GM21723 (cell line): ENCODE measurements at regions not wholly inside any gene's neighbourhood (a gene's known extent, or its start where the extent isn't known, plus 50 kb on each side); places are given as distances from the start of the nearest gene placed in this dataset.
"Not testable (repeated sequence)": the region's sequence is repeated elsewhere in the genome, so short reads cannot be mapped to it uniquely, and the experiment has no call there.

Experiments used
- ATAC-seq: cut with Tn5 transposase; IDR thresholded peaks from one replicate; pipeline ENCODE4 v1.9.1; 2021; ENCODE audit warnings: mild to moderate bottlenecking, moderate library complexity; ENCODE audit not compliant: unreplicated experiment

- ATAC-seq = not testable (repeated sequence)
Measured at GRCh38 chr6:144572541-144572940, 287.4 kb downstream of the UTRN start.

DNA sequence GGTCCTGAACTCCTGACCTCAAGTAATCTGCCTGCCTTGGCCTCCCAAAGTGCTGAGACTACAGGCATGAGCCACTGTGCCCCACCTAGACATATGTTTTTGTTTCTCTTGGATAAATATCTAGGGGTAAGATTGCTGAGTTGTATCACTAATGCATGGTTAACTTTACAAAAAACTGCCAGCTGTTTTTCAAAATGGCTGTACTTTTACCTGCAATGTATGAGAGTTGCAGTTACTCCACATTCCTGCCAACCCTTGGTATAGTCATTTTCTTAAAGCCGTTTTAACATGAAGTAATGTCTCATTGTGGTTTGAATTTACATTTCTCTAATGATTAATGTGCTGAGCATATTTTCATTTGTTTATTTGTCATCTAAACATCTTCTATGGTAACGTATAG is 289.7 kb downstream of the UTRN start:
- ATAC-seq = no peak

GRCh38 chr6:144575327-144575726 is 290.2 kb downstream of the UTRN start:
- no peak for ATAC-seq

GRCh38 chr6:144576871-144577270 is 291.7 kb downstream of the UTRN start:
- no peak for ATAC-seq

GRCh38 chr6:144578385-144579350 is 293.5 kb downstream of the UTRN start:
- ATAC-seq = no peak

DNA sequence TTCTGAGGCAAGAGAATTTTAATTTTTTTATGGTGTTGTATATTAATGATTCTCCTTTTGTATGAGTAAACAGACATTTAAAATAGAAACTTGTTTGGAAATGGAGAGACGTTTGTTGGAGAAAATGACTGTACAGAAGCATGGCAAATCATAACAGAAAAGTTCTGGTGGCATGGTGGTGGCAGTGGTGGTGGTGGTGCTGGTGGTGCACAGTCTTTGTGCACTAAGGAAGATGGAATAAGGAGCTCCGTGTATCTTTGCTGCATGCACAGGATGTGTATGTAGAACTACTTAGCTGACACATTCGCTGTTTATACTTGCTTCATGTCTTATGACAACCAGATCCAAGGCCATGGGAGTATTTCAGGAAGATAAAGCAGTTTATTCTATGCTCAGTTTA is 294.9 kb downstream of the UTRN start:
- no peak for ATAC-seq

- no peak for ATAC-seq
Measured at GRCh38 chr6:144580771-144581170, 295.6 kb downstream of the UTRN start.

DNA sequence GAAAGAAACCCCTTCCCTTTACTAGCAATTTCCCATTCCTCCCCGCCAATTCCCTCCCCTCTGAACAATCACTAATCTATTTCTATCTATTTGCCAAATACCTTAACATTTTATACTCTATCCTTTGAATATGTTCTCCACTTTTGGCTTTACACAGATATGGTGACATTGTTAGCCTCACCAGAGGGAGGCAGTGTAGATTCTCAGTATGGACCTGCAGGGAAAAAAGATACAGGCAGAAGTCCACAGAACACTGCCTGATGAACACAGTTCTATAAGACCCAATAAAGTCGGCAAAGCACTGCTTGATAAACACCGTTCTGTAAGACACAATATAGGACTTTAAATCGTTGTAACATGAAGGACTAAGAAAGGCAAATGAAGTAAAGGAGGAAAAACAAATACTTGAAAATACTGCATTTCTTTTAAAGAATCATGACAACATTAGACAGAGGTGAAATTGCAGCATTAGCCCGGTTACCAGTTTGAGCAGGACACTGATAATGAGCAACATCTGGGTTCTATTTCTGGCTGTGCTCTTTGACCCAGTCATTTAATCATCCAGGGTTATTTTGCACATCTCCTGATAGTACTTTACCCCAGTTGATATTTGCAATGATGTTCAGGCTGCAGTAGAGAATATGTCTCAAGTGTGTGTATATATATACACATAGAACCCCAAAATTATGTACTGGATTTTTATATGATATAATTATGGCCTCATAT is 296.8 kb downstream of the UTRN start:
- ATAC-seq = no peak

GRCh38 chr6:144582939-144583613 is 297.9 kb downstream of the UTRN start:
- peak; percentile 96 for ATAC-seq

- ATAC-seq = peak; percentile 6
Measured at GRCh38 chr6:144583614-144583954, 298.4 kb downstream of the UTRN start.

GRCh38 chr6:144585217-144585814 is 300.2 kb downstream of the UTRN start:
- no peak for ATAC-seq

DNA sequence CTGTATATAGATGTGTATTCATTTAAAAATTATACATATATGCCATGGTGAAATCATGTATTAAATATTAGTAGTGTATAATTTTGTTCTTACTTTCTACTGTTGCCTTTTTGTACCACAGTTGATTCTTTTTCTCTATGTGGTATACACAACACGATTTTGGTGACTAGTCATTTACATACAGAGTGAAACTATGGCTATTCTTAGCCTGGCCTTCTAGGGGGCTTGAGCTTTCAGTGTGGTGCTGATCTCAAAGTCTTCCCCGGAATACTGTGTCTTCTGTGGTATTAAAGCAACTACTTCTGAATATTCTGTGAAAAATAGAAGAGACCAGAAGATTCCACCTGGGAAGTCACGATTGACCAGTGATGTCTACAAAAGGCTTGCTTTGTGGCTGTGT is 301.9 kb downstream of the UTRN start:
- no peak for ATAC-seq

- no peak for ATAC-seq
Measured at GRCh38 chr6:144588697-144589325, 303.7 kb downstream of the UTRN start.

DNA sequence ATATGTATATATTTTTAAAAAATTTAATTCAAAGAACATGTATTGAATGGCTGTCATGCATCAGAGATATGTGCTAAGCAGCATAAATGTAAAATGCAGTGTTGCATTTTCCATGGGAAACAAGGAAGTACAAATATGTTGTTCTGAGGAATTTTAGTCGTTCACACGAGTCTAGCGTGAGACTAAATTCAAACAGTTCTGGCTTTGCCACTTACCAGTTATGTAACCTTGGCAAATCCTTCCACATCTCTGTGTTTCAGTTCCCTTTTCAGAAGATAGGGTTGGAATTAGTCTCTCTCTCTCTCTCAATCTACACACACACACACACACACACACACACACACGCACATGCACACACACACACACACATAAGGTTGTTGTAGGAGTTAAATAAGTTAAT is 305.4 kb downstream of the UTRN start:
- no peak for ATAC-seq

- ATAC-seq = no peak
Measured at GRCh38 chr6:144593392-144593791, 308.3 kb downstream of the UTRN start.

DNA sequence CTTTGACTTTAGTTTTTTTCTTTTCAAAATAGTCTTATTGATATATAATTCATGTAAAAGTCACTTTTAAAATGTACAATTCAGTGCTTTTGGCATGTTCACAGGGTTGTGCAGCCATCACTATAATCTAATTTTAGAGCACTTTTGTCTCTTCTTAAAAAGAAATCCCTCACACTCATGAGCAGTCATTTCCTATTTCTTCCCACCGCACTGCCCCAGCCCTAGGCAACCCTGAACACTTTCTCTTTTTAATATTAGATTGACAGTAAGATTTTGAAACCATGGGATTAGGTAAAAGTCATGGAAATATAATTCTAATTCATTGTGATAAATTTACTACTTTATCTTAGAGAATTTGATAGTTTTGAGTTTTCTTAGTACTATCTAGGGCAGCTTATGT is 309.4 kb downstream of the UTRN start:
- ATAC-seq = no peak

DNA sequence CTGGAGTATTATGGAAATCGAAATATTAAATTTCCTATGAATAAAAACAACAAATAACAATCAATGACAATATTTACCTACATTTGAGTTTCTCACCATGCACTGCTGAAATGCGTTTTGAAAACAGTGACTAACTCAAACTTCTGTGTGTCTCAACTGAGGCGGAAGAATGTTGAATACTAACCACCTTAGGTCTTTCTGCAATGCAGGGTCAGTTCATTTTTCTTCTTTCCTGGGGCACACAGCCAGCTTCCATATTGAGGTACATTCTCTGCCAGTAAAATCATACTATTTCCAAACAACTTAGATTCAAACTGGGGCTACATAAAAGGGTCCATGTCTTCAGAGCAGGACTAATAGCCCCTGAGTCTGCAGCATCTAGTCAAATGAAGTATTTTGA is 310.1 kb downstream of the UTRN start:
- no peak for ATAC-seq

DNA sequence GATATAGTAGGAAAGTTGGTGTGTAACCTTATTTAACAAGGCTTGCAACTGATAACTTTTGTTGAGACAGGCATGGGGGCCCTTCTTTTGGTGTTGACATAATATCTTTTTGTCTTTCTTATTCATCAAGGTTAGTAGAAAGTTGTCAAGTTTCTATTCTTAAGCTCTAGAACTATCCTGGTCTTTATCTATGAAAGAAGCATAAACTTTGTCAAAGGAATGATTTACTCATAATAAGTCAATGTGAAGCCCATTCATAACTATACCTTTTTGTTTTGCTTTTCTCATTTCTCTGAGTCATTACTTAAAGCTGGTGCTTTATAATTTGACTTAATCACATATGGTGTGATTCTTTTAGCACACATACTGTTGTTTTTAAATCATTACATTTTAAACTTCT is 312.4 kb downstream of the UTRN start:
- ATAC-seq = no peak

DNA sequence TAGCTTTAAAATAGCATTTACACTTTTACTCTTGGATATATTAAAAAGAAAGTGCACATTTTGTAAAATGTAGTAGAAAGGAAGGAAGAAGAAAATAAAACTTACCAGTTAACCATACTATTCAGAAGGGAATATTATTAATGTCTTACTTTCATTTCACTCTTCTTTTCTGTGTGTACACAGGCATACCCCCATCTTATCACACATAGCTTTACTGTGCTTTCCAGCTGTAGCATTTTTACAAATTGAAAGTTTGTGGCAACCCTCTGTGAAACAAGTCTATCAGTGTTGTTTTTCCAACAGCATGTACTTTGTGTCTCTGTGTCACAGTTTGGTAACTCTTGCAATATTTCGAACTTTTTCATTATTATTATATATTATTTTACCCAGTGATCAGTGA is 314.5 kb downstream of the UTRN start:
- ATAC-seq = no peak

DNA sequence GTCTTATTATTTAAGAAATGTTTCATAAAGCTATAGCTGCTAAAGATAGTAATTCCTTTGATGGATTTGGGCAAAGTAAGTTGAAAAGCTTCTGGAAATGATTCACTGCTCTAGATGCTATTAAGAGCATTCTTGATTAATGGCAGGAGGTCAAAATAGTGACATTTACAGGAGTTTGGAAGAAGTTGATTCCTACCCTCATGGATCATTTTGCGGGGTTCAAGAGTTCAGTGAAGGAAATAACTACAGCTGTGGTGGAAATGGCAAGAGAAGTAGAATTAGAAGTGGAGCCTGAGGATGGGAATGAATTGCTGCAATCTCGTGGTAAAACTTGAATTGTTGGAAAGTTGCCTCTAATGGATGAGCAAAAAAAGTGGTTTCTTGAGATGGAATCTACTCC is 316.1 kb downstream of the UTRN start:
- ATAC-seq = no peak
